Stimulated activated CD4-positive, alpha-beta T cell treated with anti-CD3 and anti-CD28 coated beads, Interleukin-4, amount 100 ng/mL, for 1 hour (primary cell): ENCODE measurements at regions not wholly inside any gene's neighbourhood (a gene's known extent, or its start where the extent isn't known, plus 50 kb on each side); places are given as distances from the start of the nearest gene placed in this dataset.
"Not testable (repeated sequence)": the region's sequence is repeated elsewhere in the genome, so short reads cannot be mapped to it uniquely, and the experiment has no call there.

Source experiments
- DNase-seq: peaks from one replicate; pipeline ENCODE4 v3.0.0-alpha.2; 2020

DNA sequence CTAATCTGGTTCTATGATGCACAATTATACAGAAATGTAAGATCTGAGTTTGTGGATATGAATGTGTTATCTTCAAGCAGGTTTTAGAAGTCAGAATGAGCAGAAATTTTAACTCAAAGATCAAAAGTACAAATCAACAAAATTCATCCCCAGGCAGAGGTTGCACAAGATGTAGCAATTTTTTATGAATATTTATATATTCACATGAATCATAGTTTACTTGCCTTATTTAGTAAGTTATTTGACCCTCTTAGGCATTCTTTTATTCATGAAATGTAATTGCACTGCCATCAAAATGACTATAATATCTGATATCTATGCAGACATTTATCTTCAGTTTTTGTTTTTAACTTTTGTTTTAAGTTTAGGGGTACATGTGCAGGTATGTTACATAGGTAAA, 103.1 kb upstream of the DAZL start:
- no peak for DNase-seq

DNA sequence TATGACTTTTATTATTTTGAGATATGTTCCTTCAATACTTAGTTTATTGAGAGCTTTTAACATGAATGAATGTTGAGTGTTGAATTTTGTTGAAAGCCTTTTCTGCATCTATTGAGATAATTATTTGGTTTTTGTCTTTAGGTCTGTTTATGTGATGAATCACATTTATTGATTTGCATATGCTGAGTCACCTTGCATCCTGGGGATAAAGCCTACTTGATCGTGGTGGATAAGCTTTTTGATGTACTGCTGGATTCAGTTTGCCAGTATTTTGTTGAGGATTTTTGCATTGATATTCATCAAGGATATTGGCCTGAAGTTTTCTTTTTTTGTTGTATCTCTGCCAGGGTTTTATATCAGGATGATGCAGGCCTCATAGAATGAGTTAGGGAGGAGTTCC, 106.5 kb upstream of the DAZL start:
- DNase-seq = not testable (repeated sequence)

DNA sequence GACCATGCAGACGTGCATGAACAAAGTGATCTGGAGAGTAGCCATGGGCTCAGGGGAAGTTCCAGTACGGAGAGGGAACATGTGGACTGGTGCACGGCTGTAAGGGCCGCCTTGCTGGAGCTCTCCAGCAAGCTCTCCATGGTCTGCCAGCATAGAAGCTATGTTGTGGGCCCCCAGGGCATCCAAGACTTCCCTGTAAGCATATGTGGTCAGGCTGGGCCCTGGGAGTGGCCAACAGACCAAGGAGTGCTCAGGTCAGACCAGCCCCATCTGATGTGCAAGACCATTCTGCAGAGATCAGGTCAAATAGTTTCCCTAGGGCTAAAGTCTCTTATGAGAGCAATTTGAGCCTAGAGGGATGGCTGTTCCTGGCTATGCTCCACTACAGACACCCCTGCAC, 110.1 kb upstream of the DAZL start:
- DNase-seq = no peak

DNA sequence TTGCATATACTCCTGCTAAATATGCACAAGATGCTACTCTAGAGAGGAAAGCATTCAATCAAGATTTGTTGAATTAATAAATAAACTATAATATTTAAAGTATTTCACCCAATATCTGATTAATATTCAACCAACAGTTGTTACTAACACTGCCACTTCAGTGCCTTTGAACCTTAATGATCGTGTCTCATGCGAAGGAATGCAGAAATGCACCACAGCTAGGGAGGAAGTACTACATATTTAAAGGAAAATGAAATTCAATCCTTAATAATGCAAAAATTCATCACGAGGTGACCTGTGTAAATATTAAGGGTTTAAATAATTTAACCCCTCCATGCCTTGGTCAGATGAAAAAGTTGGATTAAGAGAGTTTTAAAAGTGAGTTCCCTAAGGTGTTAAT, 114.2 kb upstream of the DAZL start:
- DNase-seq = no peak

DNA sequence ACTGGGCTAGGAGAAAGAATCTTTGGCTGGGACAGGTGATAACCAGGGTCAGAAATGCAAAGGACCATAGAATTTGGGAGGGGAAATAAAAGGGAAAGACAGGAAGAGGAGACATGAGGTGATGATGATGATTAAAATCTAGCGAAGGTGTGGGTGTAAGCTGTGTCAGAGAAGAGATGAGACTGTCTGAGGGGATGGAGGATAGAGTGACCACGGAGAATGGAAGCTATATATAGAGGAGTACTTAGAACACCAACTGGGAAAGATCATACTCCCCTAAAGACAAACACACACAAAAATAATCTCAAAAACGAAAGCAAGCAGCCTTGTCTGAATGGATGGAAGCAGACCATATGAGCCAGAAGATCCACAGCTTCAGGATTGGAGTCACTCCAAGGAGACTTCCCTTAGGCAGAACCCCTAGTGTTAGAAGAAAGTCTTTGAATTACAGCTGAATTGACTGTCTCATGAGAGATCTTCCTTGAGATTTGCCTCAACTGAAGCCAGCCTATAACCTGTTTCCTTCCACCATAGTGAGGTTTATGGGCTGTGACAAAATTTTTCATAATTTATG, 115.2 kb upstream of the DAZL start:
- DNase-seq = no peak

DNA sequence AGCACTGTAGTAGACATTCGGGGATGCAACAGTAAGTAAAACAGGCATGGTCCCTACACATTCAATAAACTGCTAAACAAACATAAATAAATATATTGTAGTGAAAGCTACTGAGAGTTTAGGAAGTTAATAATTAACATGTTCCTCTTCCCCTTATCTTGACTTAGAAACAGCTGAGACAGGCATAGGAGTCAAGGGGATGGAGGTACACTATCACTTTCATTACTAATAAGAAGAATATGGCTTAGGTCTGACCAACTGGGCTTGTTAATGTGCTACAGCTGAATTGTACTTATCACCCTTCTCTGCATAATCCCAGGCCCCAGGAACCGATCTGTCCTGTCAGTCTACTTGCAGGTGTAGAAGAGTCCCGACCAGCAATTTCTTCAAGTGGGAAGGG, 116.3 kb upstream of the DAZL start:
- no peak for DNase-seq

DNA sequence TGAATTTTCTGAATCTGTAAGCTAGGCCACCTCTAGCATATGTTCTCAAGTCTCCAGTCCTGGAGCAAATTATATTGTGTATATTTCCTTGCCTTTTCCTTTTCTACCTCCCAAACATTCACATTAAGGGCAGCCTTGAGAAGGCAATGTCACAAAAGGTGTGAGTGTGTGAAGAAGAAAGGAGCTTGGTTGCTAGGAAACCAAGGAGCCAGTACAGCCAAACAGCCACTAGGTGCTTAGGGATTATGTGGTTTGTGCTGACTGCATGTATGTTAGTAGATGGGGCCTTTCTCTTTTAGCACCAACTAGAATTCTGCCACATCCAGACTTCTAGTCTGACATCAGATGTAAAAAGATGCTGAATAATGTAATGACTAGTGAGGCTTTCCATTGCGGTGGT, 118.8 kb upstream of the DAZL start:
- DNase-seq = no peak

DNA sequence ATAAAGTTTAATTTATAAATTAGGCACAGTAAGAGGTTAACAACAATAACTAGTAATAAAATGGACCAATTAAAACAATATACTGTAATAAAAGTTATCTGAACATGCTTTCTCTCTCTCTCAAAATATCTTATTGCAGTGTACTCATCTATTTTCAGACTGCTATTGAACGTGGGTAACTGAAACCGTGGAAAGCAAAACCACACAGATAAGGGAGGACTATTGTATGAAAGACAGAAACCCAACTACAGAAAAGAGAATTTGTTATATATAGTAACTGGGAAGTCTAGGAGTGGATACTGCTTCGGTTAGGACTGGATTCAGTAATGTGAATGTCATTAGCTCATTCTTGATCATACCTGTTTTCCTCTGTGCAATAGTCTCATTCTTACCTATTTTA, 119.3 kb upstream of the DAZL start:
- DNase-seq = no peak

DNA sequence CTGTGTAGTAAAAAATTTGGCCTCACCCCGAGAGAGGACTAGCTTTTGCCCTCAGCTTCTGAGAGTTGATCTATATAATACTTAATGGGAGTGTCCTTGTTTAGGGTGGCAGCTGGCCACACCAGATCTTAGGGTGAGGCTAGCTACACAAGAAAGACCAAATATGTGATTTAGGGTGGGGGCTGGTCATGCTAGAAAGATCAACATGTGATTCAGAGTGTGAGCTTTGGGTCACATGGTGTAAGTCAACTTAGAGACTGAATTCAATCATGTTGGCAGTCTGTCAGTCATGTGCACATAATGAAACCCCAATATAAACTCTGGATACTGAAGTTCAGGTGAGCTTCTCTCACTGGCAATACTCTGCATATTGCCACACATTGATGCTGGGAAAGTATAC, 120.7 kb upstream of the DAZL start:
- no peak for DNase-seq

DNA sequence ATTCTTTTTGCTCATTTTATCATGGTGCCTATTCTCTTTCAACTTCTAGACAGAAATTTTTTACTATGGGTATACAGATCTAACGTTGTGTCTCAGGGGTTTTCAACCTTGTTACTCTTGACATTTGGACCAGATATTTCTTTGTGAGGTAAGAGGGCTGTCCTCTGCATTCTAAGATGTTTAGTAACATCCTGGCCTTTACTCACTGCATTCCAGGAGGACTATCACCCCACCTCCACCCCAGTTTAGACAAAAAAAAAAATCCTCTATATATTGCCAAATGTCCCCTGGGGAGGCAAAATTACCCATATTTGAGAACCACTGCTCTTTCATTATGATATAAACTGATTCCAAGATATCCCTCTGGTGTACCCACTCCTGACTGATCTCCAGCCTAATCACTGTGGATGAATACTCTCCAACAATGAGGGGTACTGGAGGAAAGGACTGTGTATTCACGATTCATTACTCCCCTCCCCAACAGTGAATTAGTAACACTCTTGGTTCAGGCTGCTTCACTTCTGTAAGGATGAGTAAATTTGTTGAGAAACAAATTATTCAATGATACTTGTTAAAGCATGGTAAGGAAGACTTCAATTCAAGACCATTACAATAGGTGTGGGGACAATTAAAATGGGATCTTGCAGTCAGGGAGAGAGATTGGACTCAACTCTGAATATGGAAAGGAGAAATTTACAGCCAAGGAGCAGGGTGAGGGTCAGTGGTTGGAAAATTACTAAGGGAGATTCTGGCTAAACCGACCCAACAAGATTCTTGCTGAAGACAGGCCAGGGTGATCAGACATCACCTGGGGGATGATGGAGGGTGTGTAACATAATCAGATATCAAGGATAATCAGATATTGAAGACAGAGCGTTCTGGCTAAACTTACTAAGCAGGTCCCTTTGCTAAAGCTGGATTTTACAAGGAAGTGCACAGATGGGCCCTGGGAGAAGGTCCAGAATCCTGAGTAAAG, 123.8 kb upstream of the DAZL start:
- DNase-seq = no peak

DNA sequence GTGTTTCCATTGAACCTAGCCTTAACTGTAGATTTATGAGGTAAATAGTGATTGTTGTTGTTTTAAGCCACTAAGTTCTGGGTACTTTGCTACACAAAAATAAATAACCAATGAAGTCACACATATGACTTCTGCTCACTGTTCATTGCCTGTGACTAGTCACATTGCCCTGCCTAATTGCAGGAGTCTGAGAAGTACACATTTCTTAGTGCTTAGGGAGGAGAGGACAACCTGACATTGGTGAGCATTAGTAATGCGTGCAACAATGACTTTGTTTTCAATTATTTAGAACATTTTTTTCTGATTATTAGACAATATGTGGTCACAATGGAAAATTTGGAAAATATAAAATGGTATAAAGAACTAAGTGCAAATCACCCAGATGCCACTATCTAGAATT, 133.2 kb upstream of the DAZL start:
- DNase-seq = no peak

DNA sequence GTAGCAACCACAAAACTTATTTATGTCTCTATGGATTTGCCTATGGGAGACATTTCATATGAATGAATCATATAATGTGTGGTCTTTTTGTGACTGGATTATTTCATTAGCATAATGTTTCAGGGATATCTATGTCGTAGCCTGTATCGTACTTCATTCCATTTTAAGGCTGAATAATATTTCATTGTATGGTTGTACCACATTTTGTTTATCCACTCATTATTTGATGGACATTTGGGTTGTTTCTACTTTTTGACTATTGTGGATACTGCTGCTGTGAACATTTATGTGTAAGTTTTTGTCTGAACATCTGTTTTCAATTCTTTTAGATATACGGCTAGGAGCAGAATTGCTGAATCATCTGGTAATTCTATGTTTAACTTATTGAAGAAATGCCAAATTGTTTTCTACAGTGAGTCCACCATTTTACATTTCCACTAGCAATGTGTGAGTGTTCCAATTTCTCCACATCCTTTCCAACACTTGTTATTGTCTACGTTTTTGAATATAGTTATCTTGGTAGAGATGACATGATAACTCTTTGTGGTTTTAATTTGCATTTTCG, 134.4 kb upstream of the DAZL start:
- no peak for DNase-seq

DNA sequence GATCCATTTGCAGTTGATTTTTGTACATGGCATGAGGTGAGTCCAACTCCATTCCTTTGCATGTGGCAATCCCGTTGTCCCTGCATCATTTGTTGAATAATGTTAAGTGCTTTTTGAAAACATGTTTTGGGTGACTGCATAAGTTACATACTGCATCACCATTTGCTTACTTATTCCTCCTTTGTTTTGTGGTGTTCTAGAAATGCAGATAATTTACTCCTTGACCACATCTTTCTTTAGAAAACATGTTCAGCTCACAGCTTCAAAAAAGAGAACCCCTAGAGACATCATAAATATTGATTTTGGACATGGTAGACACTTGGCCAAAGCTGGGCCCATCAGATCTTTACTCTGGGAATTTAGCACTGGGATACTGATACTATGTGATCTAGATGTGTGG, 135.3 kb upstream of the DAZL start:
- no peak for DNase-seq

DNA sequence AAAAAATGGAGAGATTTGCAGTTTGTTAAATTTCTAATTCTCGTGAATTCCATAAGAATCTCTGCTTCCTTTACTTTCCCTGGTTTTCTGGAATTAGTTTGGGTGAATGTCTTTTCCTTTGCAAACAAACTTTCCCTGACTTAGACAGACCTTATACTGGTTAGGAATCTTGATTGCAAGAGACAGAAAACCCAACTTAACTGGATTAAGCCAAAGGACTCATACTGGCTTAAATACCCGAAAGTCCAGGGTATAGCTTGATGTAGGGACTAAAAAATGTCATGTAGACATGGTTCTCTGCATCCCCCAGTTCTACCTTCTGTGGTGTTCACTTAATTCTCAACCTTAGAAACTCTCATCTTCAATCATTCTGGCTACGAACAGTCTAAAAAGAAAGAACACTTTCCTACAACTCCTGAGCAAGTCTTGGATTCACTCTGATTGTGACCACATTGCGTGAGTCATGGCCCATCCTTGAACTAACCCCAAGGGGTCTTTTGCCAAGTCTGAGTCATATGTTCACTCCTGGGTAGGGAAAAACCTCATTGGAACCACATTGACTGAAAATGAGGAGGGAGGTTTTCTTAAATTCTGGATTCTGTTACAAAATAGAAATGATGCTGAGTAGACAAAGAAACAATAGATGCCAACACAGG, 136.0 kb upstream of the DAZL start:
- DNase-seq = no peak

DNA sequence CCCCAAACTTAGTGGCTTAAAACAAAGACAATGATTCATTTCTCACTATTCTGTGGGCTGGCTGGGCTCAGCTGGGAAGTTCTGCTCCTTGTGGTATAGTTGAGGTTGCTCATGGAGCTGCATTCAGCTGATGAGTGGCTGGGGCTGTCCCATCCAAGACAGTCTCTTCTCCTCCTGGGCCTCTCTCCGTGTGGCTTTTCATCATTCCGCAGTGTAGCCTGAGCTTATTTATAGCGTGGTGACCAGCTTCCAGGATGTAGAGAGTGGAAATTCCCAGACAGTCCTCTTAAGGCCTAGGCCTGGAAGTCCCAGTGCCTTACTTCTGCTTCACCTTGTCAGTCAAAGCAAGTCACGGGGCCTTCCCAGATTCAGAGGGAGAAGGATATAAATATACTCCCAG, 136.7 kb upstream of the DAZL start:
- DNase-seq = no peak

DNA sequence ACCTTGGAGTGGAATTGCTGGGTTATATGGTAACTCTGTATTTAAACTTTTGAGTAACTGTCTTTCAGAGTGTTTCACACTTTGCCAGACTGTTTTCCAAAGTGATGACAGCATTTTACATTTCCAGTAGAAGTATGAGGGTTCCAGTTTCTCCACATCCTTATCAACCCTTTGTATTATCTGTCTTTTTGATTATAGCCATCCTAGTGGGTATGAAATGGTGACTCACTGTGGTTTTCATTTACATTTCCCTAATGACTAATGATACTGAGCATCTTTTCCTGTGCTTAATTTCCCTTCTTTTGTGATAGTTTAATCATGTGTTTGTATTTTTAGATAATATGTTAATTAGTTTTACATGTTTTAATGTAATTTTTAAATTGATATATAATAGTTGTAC, 138.1 kb upstream of the DAZL start:
- no peak for DNase-seq

DNA sequence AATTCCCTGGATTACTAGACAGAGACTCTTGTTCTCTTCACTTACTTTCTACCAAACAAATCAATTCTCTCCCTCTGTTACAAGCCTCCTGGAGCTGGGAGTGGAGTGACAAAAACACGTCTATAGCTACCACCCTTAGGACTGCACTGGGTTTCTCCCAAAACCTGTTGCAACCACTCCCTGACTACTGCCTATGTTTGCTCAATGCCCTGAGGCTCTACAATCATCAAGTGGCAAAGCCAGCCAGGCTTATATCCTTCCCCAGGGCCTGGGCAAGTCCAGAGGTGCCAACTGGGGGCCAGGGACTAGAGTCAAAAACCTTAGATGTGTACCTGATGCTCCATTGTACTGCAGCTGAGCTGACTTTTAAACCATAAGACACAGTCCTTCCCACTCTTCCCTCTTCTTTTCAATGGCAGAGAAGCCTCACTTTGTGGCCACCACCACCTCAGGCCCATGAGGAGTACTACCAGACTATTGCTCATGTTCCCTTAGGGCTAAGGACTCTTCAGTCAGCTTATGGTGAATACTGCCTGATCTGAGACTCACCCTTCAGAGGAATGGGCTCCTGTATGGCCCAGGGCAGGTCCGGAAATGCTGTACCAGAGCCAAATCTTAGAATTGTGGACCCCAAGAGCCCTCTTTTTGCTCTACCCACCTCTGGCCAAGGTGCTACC, 125.4 kb upstream of the PLCL2 start:
- DNase-seq = no peak

DNA sequence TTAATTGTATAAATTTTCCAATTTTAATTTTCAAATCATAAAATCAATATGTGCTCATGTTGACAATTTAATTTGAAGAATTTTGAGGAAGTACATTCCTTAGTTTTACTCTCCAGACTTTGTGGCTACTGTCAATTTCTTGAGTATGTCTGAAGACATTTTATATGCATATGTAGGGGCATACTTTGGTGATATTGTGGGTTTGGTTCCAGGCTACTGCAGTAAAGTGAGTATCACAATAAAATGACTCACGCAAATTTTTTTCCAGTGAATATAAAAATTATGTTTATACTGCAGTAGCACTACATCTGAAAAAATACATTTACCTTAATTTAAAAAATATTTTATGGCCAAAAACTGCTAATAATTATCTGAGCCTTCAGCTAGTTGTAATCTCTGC, 123.2 kb upstream of the PLCL2 start:
- no peak for DNase-seq

DNA sequence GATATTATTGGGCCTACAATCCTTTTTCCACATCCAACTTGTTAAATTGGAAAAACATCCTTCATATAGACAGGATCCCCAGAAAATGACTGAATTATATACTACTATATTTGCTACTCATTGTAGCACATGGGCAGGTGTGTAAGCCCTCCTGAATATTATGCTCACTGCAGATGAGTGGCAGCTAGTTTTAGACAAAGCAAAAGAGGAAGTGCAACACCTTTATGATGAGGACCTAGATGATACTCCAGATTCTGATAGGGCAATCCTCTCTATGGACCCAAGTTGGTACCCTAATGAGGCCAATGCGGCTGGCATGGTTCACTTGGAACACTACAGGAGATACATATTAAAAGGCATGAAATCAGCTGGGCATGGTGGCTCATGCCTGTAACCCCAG, 119.1 kb upstream of the PLCL2 start:
- no peak for DNase-seq

DNA sequence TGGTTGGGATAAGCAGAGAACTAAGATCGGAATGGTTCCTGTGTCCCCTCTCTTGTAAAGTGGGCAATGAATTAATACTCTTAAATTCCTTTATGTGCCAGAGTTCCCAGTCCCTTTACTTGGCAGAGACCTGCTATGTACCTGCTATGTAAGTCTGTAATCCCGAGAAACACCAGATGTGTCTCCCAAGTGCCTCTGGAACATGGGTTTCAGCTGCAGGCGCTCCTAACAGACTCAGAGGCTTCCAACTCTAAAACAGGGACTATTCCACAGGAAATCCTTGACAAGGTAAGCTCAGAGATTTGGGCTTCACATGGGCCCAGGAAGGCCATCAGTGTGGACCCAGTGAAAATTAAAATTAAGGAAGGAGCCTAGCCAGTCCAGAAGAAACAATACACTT, 117.7 kb upstream of the PLCL2 start:
- DNase-seq = no peak

DNA sequence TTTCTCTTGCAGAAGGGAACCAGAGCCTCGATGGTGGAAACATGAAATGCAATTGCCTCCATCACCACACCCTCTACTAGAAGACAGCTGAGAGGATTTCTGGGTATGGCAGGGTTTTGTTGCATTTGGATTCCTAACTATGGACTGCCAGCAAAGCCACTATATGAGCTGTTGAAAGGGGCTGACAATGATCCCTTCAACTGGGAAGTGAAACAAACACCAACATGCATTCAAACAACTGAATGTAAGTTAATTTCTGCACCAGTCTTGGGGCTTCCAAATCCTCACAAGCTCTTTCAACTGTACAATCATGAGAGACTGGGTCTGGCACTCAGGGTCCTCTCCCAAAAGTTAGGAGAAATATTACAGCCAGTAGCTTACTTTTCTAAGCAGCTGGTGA, 116.7 kb upstream of the PLCL2 start:
- DNase-seq = no peak

DNA sequence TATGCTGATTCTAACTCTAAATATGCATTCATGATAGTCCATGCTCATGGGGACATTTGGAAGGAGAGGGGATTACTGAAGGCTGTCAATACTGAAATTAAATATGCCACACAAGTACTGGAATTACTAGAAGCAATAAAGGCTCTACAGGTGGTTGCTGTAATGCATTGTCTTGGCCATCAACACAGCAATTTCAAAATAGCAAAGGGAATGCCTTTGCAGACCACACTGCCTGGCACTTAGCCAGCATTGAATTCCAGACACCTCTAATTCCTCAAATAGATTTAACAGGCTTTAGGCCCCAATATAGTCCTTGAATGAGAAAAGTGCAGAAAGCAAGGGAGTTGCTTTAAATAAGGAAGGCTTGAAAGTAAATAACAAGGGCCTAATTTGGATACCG, 115.8 kb upstream of the PLCL2 start:
- DNase-seq = no peak

DNA sequence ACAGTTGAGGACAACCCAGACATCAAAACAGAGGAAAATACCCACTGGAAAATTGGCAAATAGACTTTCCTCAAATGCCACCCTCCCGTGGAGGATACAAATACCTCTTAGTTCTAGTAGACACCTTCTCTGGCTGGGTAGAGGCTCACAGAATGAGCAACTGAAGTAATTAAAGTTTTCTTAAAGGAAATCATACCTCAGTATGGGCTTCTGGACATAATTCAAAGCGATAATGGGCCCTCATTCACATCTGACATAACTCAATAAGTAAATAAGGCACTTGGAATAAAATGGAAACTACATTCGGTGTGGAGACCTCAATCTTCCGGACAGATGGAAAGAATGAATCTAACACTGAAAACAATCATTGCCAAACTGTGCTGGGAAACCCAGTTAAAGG, 115.2 kb upstream of the PLCL2 start:
- DNase-seq = no peak
